Activated T-cell treated with anti-CD3 and anti-CD28 coated beads for 4 hours (primary cell): ENCODE measurements at regions not wholly inside any gene's neighbourhood (a gene's known extent, or its start where the extent isn't known, plus 50 kb on each side); places are given as distances from the start of the nearest gene placed in this dataset.
"Not testable (repeated sequence)": the region's sequence is repeated elsewhere in the genome, so short reads cannot be mapped to it uniquely, and the experiment has no call there.

Experiments used
- DNase-seq: peaks from one replicate; pipeline ENCODE4 v3.0.0-alpha.2; 2020

DNA sequence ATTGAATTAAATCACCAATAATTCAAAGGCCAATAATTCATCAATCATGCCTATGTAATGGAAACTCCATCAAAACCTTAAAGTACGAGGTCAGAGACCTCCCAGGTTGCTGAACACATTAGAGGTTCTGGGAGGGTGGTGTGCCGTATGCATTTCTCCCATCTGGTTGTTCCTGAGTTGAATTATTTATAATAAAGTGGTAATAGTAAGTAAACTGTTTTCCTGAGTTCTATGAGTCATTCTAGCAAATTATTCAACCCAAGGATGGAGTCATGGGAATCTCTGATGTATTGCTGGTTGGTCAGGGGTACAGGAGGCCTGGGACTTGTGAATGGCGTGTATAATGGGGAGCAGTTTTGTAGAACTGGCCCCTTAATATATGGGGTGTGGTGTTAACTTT lies 191.7 kb downstream of the CARTPT start:
- no peak for DNase-seq

DNA sequence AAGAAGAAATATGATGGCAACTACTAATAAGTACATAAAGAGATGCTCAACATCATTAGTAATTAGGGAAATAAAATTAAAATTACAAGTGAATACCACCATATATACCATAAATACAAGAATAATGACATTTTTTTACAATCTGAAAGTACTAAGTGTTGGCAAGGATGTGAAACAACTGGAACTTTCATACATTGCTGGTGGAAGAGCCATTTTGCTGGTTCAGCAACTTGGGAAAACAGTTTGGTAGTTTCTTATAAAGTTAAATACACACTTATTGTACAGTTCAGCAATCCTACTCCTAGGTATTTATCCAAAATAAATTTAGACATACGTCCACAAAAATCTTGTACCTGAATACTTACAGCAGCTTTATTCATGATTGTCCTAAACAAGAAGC lies 192.9 kb downstream of the CARTPT start:
- no peak for DNase-seq

DNA sequence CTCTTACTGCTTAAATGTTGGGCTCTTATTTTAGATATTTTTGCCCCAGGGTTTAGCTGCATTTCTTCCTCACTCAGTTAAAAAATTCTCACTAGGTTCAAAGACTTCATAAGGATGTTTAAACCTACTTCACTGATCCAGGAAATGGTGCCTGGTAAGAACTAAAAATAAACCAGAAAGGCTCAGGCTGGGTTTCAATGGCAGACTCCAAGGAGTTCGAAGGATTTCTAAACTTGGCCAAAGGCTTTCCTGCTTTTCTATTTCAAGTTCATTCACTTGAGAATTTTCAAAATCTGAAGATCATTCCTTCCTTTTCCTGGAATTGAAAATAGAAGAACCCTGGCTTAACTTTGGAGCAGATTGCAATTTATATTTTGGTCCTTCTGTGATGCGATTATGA lies 193.0 kb upstream of the MAP1B start:
- DNase-seq: no peak

DNA sequence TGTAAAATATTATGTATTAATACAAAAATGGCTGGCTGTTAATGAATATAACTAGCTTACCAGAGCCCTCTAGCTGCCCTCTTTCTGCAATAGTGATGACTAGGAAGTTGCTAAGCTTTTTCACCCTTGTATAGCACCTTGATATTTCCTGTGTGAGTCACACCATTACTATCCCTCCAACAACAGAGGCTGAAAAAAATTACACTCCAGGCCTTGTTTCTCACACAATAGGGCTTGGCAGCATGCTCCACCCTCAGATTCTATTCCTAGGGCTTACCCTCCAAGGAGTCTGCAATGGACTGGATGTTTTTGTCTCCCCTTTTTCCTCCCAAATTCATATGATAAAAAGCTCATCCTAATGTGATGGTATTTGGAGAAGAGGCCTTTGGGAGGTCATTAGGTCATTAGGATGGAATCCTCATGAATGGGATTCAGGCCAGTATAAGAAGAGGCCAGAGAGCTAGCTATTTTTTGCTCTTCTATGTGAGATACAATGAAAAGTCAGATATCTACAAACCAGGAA lies 184.6 kb upstream of the MAP1B start:
- no peak for DNase-seq

DNA sequence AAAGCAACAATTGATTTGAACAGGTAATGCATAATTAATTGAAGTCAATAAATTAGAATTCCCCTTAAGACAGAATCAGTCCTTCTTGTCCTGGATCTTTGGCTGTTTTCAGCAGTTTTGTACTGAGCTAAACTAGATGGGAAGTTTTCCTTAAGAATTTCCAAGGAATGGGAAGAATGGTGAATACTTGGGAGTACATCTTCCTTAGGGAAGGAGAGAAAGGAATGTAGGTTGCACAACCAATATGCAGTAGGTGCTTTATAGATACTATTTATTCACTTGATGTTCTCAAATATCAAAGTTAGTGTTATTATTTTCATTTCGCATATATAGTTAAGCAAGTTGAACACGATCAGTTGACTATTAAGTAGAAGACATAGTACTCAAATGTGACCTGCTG lies 183.5 kb upstream of the MAP1B start:
- DNase-seq: no peak

DNA sequence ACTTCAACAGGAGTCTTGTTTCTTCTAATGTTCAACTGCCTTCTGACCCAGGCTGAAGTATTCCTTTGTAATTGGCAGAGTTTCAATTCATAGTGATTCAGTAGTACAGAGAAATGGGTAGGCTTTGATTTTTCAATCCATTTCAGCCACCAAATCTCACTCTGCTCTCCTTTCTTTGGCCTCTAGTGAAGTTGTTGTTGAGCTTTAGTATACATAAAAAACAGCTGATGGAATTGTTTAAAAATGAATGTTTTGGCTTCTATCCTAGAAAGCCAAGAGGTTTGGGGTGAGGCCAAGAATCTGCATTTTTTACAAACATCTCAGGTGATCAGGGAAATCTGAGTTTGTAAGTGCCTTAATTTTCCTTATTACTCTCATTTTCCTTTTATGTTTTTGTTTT lies 182.9 kb upstream of the MAP1B start:
- DNase-seq: no peak

DNA sequence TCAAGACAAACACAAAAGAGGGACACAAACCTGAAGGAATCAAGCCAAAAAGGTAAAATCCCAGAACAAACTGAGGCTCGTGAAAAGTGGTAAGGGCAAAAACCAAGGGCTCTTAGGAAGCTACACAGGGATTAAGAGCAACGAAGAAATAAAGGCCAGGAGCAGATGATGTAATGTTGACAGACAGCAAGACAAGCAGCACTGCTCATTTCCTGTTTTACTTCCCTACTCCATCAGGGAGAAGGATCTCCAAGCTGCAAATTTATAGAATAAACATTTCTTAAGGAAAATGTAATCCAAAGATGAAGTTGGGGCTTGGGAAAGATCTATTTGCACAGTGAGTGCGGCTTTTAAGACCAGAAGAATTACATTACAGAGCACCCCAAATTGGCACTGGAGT lies 182.3 kb upstream of the MAP1B start:
- no peak for DNase-seq

DNA sequence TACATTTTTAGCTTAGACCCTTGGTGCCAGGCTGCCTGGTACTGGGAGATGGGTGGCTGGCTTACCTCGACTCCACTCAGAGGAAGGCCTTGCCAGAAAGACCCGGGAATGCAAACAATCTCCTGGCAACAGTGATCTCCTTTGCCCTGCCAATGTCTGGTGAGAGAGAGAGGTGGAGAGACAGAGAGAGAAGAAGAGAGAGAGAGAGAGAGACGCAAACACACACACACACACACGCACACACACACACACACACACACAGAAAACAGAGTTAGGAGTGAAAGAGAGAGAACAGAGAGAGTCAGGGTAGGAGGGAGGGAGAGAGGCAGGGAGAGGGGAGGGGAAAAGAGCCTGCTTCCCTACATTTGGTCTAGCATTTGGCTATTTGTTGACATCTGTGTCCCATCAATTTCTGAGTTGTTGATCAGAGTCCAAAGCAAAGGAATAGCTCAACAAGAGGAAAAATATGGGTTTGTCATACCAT lies 181.6 kb upstream of the MAP1B start:
- no peak for DNase-seq

DNA sequence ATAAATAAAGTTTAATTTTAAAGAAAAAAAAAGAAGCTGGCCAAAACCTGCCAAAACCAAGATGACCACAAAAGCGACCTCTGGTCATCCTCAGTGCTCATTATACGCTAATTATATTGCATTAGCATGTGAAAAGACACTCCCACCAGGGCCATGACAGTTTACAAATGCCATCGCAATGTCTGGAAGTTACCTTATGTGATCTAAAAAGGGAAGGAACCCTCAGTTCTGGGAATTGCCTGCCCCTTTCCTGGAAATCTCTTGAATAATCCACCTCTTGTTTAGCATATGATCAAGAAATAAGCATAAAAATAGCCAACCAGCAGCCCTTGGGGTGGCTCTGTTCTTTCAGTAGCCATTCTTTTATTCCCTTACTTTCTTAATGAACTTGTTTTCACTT lies 178.3 kb upstream of the MAP1B start:
- DNase-seq: no peak

DNA sequence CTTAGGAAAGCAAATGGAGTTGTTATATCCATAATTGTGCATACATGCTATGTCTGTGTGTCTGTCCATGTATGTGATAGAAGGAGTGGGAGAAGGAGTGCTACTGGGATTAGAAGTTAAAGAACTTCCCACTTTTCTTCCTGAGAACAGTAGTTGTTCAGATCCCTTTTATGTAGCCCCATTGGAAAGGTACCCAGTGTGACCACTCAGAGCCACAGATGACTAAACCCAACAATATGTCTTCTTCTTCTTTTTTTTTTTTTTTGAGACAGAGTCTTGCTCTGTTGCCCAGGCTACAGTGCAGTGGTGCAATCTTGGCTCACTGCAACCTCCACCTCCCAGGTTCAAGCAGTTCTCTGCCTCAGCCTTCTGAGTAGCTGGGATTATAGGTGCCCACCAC lies 176.7 kb upstream of the MAP1B start:
- not testable (repeated sequence) for DNase-seq

DNA sequence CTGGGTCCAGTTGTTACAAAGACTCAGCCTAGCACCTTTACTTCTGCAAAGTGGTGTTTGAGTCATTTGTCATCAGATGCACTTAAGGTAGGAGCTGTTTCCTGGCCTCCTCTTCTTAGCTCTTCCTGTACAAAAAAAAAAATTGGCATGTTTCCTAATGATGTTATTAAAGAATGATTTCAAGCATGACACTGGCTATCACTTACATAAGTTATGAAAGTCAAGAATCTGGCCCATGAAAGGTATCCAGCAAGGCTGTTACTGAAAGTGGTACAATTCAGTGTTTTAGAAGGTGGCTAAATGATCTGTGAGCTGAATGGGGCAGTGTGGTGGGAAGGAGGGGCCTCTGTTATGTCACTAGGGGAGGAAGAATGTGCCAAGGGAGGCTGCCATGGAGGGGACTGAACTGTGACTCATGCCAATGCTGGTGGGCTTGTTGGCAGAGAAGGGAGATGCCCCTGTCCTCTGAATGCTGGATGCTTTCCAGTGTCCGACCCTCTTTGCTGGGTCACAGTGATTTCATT lies 175.1 kb upstream of the MAP1B start:
- DNase-seq: no peak

DNA sequence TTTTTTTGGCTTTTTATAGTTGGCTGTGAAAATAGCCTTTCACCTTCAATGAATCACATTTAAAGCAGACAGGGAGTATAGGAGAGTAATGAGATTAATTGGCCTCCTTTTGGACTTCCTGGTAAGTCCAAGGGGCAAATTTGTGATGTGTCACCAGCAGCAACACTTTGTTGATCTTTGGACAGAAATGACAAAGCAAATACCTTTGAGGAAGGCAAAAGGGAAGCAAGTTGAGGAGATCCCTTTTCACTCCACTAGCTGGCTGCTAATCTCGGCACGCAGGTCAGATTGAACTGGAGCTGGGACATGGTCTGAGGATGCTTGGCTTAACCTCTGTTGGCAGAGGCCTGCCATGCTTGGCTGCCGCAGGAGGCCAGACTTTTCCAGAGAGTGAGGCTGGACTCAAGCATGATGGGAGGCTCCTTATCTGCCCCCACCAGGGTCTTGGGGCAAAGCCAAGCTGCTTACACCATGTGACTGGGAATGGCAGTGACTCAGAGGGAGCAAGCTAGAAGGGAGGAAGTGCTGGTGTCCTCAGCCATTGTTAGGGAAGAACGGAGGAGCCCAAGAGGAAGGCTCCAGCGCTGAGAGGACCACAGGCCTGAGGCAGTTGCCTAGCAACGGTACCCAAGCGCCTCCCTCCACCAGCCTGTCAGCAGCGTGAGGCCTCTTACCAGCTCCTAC lies 174.5 kb upstream of the MAP1B start:
- DNase-seq: no peak

DNA sequence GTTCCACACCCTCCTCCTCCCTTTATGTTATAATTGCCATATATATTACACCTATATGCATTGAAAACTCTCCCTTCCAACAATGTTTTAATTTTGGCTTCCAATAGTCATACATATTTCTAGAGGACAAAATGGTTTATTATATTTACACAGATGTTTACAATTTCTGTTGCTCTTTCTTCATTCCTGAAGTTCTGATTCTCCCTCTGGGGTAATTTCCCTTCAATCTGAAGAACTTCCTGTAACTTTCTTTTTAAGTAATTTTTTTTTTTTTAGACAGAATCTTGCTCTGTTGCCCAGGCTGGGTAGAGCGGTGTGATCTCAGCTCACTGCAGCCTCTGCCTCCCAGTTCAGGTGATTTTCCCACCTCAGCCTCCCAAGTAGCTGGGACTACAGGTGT lies 173.0 kb upstream of the MAP1B start:
- DNase-seq: no peak

DNA sequence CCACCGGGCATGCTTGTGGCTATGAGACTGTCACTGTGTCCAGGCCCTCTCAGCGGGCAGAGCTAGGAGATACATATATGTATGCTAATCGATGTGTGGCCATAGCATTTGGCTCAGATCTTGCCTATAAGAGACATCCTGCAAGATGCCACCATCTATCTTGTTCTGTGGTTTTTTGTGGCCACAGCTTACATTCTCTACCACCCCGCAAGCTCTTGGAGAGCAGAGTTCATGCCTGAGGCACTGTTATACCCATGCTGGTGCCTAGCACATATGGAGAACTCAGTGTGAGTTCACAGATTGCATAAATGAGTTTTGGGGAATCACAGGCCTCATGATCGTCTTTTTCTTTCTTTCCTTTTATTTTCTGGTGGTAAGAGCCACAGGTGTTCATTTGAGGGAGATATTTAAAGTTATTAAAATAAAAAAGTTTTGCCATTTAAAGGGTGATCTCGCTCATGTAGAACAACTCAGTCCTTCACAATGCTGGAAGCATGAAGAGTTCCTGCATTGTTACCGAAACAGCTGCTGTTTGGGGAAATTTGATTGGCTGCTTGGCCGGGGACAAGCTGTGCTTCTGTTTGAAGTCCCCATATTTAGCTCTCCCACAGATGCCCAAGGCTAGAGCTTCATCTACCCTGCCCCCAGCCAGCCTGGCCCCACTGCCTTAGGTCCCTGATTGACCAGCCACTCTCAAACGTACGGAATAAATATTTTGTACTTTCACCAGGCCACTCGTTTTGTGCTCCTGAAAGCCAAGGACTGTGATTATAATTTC lies 169.2 kb upstream of the MAP1B start:
- no peak for DNase-seq

DNA sequence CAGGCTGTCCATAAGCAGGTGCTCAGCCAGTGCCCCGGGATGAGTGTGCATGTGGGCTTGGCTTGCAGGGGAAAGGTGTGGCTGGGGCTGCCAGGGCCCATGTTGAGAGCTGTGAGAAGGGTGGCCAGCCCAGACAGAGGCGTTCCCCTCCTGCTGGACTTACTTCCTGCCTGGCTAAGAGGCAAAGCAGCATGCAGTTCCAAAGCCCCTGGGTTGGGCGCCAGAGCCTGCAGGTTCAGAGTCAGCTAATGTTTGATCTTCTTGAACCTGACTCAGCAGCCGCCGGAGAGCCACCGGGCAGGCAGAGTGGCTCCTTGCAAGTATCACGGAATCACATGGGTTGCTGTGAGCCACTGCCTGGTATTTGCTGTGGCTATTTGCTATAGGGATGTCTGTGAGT lies 168.4 kb upstream of the MAP1B start:
- DNase-seq: no peak

DNA sequence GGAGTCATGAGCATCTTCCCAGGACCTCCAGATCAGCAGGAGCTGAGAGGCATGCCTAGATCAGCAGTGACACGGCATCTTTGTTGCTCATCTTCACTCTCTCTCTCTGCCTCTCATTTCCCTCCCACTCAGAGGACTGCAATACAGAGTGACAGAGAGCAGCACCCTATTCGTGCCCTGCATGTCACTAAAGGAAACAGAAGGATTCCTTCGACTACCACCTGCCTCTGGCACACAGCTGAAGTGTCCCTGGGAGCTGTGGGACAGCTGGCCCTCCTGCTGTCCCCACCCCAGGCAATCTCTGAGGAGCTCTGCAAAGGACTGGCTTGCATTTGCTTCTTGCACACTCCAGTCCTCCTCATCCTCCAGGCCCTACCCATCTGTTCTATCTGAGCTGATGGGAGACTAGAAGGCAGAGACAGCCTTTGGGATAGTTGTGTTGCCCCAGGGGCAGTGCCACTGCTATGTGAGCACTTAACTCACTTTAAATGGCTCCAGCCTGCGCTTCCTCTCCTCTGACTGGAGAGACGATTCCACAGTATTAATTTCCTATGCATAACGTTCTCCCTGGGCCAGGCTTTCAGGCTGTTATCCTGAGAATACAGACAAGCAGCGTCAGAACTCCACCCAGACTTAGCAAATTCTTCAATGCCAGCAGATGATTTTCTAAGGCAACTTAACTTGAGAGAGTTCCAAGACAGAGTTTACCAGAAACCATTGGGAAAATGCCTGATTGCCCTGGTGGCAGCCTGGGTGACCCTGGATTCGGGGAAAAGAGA lies 167.6 kb upstream of the MAP1B start:
- no peak for DNase-seq

DNA sequence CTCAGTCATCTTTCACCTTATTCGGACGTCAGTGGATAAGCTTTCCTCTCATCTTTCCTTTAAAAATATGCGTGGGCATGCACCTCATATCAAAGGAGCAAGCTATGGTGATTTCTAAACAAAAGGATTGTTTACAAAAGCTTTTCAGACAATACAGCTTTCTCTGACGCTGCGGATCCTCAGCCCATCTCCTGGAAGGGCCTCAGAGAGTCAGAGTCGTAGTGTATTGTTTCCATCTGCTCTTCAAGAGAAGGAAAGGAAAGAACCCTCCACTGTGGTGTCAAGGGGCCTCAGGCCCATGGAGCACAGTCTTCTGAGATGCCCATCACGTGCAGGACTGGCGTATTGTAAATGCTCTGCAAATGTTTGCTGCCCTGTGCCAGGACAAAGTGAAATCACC lies 163.4 kb upstream of the MAP1B start:
- no peak for DNase-seq

DNA sequence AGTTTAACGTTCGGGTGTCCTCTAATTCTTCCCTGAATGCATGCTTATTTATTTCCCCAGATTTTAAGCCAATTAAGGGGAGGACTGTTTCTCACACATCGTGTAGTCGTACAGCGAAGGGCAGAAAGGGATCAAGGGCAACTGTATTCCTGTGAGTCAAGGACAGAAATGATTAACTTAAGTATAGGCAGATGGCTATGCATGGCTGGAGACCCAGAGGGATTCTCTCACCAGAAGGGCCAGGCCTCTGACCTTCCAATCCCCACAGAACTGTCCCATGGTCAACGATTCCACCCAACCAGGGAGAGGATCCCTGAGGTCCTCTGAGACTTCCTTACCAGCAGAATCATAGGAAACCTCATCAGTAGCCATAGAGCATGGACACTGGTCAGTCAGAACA lies 161.8 kb upstream of the MAP1B start:
- DNase-seq: no peak

DNA sequence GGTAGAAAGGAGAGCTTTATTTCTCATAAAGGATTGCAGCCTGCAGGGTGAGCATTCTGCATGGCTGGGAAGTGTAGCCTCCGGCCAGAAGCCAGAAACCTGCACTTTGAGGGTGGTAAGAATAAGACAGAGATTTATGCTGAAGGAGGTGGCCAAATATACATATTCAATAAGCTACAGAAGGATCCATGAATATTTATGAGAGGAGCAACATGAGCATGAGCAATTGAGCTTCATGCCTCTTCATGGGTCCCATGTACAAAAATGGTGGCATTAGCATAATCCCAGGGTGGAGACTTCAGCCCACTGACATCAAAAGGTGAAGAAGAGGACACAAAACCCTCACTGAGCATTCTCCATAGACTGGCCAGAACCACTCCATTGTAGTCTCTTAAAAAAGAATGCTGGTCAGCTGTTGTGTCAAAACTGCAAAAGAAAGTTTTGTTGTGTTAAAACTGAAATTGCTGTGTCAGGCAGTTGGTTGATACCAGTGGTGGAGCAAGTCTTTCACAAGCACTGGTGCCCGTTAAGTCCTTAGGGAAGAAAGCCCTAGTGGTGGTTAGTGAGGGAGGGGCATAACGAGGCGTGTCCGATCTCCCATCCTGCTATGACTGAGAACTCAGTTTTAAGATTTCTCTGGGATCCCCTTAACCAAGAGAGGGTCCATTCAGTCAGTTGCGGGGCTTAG lies 160.8 kb upstream of the MAP1B start:
- DNase-seq: no peak

DNA sequence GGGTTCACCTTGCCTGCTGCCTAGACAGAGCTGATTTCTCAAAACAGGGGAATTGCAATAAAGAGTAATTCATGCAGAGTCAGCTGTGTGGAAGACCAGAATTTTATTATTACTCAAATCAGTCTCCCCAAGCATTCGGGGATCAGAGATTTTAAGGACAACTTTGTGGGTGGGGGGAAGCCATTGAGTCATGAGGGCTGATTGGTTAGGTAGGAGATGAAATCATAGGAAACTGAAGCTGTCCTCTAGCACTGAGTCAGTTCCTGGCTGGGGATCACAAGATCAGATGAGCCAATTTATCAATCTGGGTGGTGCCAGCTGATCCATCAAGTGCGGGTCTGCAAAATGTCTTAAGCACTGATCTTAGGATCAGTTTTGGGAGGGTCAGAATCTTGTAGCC lies 159.1 kb upstream of the MAP1B start:
- no peak for DNase-seq

DNA sequence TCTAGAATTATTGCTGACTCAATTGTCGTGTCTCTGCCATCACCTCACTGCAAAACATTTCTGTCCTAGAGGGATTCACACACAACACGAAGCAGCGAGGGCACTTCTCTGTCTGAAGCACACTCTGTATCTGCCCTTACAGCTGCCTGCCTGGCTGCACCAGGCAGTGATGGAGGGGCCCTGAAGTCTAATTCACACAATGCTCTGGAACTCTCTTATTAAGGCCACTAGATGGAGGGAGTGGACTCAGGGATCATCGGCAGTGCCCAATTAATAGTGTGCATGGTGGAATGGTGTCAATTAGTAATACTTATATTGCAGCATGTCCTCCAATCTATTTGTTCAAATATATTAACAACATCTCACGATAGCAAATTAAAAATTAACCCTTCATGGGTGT lies 157.5 kb upstream of the MAP1B start:
- DNase-seq: no peak

DNA sequence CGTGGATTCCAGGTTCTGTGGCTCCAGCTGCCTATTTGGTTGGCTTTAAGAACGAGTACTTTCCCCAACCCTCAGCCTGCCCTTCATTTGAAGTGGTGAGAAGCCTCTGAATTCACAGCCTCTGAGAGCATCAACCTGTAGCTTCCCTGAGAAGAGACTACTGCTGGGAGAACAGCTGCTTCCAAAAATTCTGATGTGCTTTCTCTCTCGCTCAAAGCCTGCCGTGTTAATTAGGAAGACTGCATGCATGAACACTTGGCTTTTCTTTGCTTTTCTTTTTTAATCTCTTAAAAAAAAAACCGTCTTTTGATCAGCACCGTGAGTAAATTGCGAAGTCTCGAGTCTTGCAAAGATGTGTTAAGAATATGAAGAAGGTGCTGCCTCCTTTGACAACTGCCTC lies 153.4 kb upstream of the MAP1B start:
- no peak for DNase-seq

DNA sequence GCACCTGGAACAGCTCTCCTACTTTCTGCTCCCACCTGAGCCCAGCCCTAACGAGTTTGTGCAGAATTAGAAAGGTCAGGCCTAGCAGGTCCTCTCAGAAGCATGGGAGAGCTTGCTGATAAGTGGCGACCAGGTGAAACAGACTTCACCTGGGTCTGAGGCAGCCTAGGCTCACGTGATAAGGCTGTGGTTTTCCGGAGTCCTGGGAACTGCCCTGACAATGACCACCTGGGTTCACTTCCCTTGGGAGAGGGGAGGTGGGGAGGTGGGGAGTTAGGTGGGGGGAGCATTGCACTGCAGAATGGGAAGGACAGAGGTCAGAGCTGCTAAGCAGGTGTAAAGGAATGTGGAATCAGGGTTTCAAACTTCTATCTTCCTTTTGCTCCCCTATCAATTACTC lies 152.9 kb upstream of the MAP1B start:
- no peak for DNase-seq
